Thoracic aorta (tissue), 2 donors: ENCODE measurements at regions not wholly inside any gene's neighbourhood (a gene's known extent, or its start where the extent isn't known, plus 50 kb on each side); places are given as distances from the start of the nearest gene placed in this dataset.

Source experiments
- ATAC-seq: fragments of 150-250 bp; one replicate; pipeline ENCODE4 v1.8.0; 2017; ENCODE audit warnings: low read depth; ENCODE audit not compliant: insufficient number of reproducible peaks, low FRiP score
- DNase-seq: peaks from one replicate; pipeline ENCODE4 v3.0.0-alpha.2; 2020; ENCODE audit warnings: low spot score
- H3K27ac ChIP-seq, 2 donors: fragments of 200-600 bp; sonication (generic); 1 replicate in 1 of 2; 2 replicates in 1 of 2; pipeline ENCODE4 v1.5.1; 2016; ENCODE audit warnings: mild to moderate bottlenecking in 2 of 2, moderate library complexity in 2 of 2
- H3K27me3 ChIP-seq: fragments of 200-600 bp; sonication (generic); replicated peaks from 2 replicates; pipeline ENCODE4 v1.6.0; 2016; ENCODE audit warnings: mild to moderate bottlenecking; ENCODE audit not compliant: insufficient read depth
- H3K36me3 ChIP-seq: fragments of 200-600 bp; sonication (generic); one replicate; pipeline ENCODE4 v1.5.1; 2016
- H3K4me1 ChIP-seq, 2 donors: fragments of 200-600 bp; sonication (generic); 1 replicate in 1 of 2; 2 replicates in 1 of 2; pipeline versions ENCODE4 v1.5.1 to v1.6.0; 2016; ENCODE audit warnings: low read depth in 2 of 2, mild to moderate bottlenecking in 1 of 2; ENCODE audit not compliant: control insufficient read depth in 1 of 2
- H3K4me3 ChIP-seq: fragments of 200-600 bp; sonication (generic); 2 replicates; pipeline ENCODE4 v1.5.1; 2016; ENCODE audit warnings: mild to moderate bottlenecking
- H3K9me3 ChIP-seq: fragments of 200-600 bp; sonication (generic); 2 replicates; pipeline ENCODE4 v1.5.1; 2016
- CTCF ChIP-seq: fragments of 200-600 bp; sonication (generic); IDR thresholded peaks from one replicate; pipeline ENCODE4 v1.5.1; 2019; ENCODE audit warnings: antibody characterized with exemption

DNA sequence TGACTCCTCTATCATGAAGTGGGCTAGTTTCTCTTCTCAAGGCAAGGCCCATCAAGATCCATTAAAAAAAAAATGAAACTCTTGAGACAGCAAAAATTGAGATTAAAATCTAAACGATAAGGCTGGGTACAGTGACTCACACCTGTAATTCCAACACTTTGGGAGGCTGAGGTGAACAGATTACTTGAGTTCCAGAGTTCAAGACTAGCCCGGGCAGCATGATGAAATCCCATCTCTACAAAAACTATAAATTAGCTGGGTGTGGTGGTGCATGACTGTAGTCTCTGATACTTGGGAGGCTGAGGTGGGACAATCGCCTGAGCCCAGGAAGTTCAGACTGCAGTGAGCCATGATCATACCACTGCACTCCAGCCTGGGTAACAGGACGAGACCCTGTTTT, 226.5 kb upstream of the SOX5 start:
- Histone ChIP-seq H3K27me3 (no peaks in the 10 kb centered on the region), H3K4me1 (peaks cover 7 to 14% of the 10 kb centered on the region in 2 donors), H3K4me3 (no peak overlapping the region), H3K9me3 (no peaks in the 10 kb centered on the region), H3K27ac (no peak overlapping the region), H3K36me3 (no peaks in the 10 kb centered on the region)
- ATAC-seq = no peak
- no peak for TF ChIP-seq CTCF
- no peak for DNase-seq

- H3K4me3 ChIP-seq = no peak overlapping the region
- H3K4me1 ChIP-seq = peaks cover 7 to 14% of the 10 kb centered on the region in 2 donors
- H3K27ac ChIP-seq = no peak overlapping the region
- DNase-seq (no peak), ATAC-seq (no peak)
- no peak for TF ChIP-seq CTCF
- H3K27me3 ChIP-seq = no peaks in the 10 kb centered on the region
- H3K9me3 ChIP-seq = no peaks in the 10 kb centered on the region
- no peaks in the 10 kb centered on the region for H3K36me3 ChIP-seq
These were observed 225.8 kb upstream of the SOX5 start for GRCh38 chr12:24175284-24175683.

- DNase-seq = no peak
- Histone ChIP-seq H3K36me3 (no peaks in the 10 kb centered on the region), H3K4me3 (no peak overlapping the region), H3K9me3 (no peaks in the 10 kb centered on the region), H3K4me1 (peaks cover under 1 to 2% of the 10 kb centered on the region in 2 donors), H3K27ac (no peak overlapping the region), H3K27me3 (no peaks in the 10 kb centered on the region)
- TF ChIP-seq CTCF = no peak
- no peak for ATAC-seq
These were observed 223.6 kb upstream of the SOX5 start for GRCh38 chr12:24173067-24173466.

DNA sequence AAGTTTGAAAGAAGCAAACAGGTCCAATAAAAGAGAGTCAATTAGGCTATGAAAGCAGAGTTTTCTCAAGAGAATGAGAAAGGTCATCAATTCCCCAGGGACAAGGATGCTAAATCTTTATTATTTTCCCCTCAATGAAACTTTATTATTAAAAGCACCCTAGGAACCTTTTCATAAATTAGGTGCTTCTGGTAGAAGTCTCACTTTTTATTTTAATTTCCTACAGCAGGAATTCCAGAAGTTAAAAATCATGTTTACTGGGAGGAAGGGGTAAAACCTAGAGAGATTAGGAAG, 223.2 kb upstream of the SOX5 start:
- ATAC-seq (no peak), DNase-seq (no peak)
- Histone ChIP-seq H3K27me3 (no peaks in the 10 kb centered on the region), H3K36me3 (no peaks in the 10 kb centered on the region), H3K27ac (no peak overlapping the region), H3K4me1 (no peaks in the 10 kb centered on the region), H3K9me3 (no peaks in the 10 kb centered on the region), H3K4me3 (no peak overlapping the region)
- TF ChIP-seq CTCF = no peak

DNA sequence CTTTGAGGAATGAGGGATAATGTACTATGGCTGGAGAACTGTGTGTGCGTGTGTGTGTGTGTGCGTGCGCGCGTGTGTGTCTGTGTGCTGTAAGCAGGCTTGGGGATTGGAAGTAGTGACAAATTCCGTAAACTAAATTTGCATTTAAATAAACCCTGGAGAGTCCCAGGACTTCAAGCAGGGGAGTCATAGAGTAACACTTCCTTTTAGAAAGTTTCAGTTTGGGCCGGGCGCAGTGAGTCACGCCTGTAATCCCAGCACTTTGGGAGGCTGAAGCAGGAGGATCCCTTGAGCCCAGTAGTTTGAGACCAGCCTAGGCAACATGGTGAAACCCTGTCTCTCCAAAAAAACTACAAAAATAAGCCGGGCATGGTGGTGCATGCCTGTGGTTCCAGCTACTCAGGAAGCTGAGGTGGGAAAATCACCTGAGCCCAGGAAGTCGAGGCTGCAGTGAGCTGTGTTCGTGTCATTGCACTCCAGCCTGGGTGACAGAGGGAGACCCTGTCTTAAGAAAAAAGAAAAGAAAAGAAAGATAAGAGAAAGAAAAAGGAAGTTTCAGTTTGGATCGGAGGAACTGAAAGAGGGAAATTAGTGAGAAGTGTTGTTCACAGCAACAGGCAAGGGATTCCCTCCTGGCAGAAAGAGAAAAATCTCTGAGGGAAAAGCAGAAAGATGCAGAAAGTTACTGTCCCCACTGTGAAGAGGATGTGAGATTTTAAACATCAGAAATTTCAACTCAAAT, 222.7 kb upstream of the SOX5 start:
- H3K27ac ChIP-seq = no peak overlapping the region
- no peaks in the 10 kb centered on the region for H3K4me1 ChIP-seq
- no peak for TF ChIP-seq CTCF
- ATAC-seq (no peak), DNase-seq (no peak)
- H3K36me3 ChIP-seq = no peaks in the 10 kb centered on the region
- no peak overlapping the region for H3K4me3 ChIP-seq
- H3K9me3 ChIP-seq = no peaks in the 10 kb centered on the region
- no peaks in the 10 kb centered on the region for H3K27me3 ChIP-seq
